ENCODE measurements at regions not wholly inside any gene's neighbourhood (a gene's known extent, or its start where the extent isn't known, plus 50 kb on each side); places are given as distances from the start of the nearest gene placed in this dataset.

DNA sequence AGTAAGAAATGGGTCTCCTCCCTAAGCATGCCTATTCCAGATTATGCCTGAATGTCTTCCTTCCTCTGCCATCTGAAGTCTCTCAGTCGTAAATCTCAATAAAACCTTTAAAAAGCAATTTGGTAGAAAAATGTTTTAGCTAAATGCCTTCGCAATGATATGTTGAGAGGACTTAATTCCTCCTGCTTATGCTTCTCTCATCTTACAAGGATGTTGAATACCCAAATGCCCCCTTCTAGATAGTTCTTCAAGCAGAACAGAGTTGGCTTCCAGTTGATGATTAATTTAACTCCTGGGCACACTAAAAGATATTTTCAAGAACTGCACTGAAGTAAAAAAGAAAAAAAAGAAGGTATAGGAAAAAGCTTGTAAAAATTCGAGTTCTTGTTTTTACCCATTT, 275.0 kb upstream of the SPTLC3 start:
- Mint-ChIP-seq H3K27me3 (ENCODE audit: low read depth) (no peaks in the 10 kb centered on the region), H3K9me3 (peaks cover 15% of the 10 kb centered on the region), H3K36me3 (peaks cover 4% of the 10 kb centered on the region), H3K4me3 (no peak overlapping the region), H3K27ac (no peak overlapping the region), H3K4me1 (peaks cover 12% of the 10 kb centered on the region)
- DNase-seq (ENCODE audit: low spot score): no peak
- POLR2A ChIA-PET: no interaction called here
- no peak for ATAC-seq
- TF ChIP-seq, protein P1, sequence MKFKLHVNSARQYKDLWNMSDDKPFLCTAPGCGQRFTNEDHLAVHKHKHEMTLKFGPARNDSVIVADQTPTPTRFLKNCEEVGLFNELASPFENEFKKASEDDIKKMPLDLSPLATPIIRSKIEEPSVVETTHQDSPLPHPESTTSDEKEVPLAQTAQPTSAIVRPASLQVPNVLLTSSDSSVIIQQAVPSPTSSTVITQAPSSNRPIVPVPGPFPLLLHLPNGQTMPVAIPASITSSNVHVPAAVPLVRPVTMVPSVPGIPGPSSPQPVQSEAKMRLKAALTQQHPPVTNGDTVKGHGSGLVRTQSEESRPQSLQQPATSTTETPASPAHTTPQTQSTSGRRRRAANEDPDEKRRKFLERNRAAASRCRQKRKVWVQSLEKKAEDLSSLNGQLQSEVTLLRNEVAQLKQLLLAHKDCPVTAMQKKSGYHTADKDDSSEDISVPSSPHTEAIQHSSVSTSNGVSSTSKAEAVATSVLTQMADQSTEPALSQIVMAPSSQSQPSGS (CRISPR knock-in tag; IDR thresholded peaks at IDR 0.05; ENCODE audit: borderline replicate concordance, low read depth): no peak
- TF ChIP-seq TEAD4 (CRISPR knock-in tag; IDR thresholded peaks at IDR 0.05): no peak
- TF ChIP-seq, protein P2, sequence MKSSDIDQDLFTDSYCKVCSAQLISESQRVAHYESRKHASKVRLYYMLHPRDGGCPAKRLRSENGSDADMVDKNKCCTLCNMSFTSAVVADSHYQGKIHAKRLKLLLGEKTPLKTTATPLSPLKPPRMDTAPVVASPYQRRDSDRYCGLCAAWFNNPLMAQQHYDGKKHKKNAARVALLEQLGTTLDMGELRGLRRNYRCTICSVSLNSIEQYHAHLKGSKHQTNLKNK (CRISPR knock-in tag; IDR thresholded peaks at IDR 0.05): no peak
- TF ChIP-seq TCF7 (CRISPR knock-in tag; IDR thresholded peaks at IDR 0.05; ENCODE audit: low read depth): no peak
- no peak for TF ChIP-seq SMAD4 (CRISPR knock-in tag; IDR thresholded peaks at IDR 0.05)
- no peak for TF ChIP-seq ZNF263 (CRISPR knock-in tag; IDR thresholded peaks at IDR 0.05; ENCODE audit: low read depth)
- CTCF ChIA-PET: interaction anchor here (0.8 kb wide), 1 partner anchor 37 kb away, joined by 3 read pairs; no protein-coding TSS in a partner anchor

DNA sequence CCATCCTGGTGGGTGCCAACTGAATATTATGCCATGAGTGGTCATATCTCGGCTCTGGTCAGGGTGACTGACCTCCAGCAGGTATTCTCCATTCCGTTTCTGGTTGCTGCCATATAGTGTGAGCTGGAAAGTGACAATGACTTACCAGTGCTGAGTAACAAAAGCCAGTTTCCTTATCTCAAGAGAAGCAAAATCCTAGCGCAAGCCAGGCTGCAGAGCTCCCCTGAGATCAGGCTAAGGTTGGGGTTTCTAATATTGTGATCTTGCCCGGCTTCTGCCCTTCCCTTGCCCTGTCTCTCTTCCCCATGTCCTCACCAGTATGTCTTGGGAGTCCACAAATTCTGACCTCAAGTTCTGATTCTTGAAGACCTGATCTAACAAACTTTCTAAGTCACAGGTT, 271.3 kb upstream of the SPTLC3 start:
- Mint-ChIP-seq H3K27me3 (ENCODE audit: low read depth) (no peaks in the 10 kb centered on the region), H3K27ac (no peak overlapping the region), H3K9me3 (peaks cover 19% of the 10 kb centered on the region), H3K4me3 (no peak overlapping the region), H3K36me3 (peaks cover 4% of the 10 kb centered on the region), H3K4me1 (peaks cover 12% of the 10 kb centered on the region)
- ATAC-seq (no peak), DNase-seq (ENCODE audit: low spot score) (no peak)
- ChIA-PET POLR2A (no interaction called here), CTCF (no interaction called here)
- TF ChIP-seq, protein P3, sequence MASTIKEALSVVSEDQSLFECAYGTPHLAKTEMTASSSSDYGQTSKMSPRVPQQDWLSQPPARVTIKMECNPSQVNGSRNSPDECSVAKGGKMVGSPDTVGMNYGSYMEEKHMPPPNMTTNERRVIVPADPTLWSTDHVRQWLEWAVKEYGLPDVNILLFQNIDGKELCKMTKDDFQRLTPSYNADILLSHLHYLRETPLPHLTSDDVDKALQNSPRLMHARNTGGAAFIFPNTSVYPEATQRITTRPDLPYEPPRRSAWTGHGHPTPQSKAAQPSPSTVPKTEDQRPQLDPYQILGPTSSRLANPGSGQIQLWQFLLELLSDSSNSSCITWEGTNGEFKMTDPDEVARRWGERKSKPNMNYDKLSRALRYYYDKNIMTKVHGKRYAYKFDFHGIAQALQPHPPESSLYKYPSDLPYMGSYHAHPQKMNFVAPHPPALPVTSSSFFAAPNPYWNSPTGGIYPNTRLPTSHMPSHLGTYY (CRISPR knock-in tag; IDR thresholded peaks at IDR 0.05): no peak
- TF ChIP-seq PRRX2 (CRISPR knock-in tag; IDR thresholded peaks at IDR 0.05) (no peak), NR1H2 (CRISPR knock-in tag; IDR thresholded peaks at IDR 0.05) (no peak), ZBTB21 (CRISPR knock-in tag; IDR thresholded peaks at IDR 0.05; ENCODE audit: borderline replicate concordance) (no peak), IRF2 (CRISPR knock-in tag; IDR thresholded peaks at IDR 0.05; ENCODE audit: borderline replicate concordance, low read depth) (no peak), NFATC4 (CRISPR knock-in tag; IDR thresholded peaks at IDR 0.05) (no peak), JUN (CRISPR knock-in tag; IDR thresholded peaks at IDR 0.05) (no peak)
- TF ChIP-seq, protein P4, sequence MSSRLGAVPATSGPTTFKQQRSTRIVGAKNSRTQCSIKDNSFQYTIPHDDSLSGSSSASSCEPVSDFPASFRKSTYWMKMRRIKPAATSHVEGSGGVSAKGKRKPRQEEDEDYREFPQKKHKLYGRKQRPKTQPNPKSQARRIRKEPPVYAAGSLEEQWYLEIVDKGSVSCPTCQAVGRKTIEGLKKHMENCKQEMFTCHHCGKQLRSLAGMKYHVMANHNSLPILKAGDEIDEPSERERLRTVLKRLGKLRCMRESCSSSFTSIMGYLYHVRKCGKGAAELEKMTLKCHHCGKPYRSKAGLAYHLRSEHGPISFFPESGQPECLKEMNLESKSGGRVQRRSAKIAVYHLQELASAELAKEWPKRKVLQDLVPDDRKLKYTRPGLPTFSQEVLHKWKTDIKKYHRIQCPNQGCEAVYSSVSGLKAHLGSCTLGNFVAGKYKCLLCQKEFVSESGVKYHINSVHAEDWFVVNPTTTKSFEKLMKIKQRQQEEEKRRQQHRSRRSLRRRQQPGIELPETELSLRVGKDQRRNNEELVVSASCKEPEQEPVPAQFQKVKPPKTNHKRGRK (CRISPR knock-in tag; IDR thresholded peaks at IDR 0.05; ENCODE audit: borderline replicate concordance): no peak
- TF ChIP-seq, protein P5, sequence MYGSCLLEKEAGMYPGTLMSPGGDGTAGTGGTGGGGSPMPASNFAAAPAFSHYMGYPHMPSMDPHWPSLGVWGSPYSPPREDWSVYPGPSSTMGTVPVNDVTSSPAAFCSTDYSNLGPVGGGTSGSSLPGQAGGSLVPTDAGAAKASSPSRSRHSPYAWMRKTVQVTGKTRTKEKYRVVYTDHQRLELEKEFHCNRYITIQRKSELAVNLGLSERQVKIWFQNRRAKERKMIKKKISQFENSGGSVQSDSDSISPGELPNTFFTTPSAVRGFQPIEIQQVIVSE (CRISPR knock-in tag; IDR thresholded peaks at IDR 0.05; ENCODE audit: borderline replicate concordance): no peak
- TF ChIP-seq, protein P6, sequence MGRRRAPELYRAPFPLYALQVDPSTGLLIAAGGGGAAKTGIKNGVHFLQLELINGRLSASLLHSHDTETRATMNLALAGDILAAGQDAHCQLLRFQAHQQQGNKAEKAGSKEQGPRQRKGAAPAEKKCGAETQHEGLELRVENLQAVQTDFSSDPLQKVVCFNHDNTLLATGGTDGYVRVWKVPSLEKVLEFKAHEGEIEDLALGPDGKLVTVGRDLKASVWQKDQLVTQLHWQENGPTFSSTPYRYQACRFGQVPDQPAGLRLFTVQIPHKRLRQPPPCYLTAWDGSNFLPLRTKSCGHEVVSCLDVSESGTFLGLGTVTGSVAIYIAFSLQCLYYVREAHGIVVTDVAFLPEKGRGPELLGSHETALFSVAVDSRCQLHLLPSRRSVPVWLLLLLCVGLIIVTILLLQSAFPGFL (CRISPR knock-in tag; IDR thresholded peaks at IDR 0.05; ENCODE audit: borderline replicate concordance): no peak
- TF ChIP-seq, protein P1 (CRISPR knock-in tag; IDR thresholded peaks at IDR 0.05; ENCODE audit: borderline replicate concordance, low read depth): no peak
- TF ChIP-seq, protein P7, sequence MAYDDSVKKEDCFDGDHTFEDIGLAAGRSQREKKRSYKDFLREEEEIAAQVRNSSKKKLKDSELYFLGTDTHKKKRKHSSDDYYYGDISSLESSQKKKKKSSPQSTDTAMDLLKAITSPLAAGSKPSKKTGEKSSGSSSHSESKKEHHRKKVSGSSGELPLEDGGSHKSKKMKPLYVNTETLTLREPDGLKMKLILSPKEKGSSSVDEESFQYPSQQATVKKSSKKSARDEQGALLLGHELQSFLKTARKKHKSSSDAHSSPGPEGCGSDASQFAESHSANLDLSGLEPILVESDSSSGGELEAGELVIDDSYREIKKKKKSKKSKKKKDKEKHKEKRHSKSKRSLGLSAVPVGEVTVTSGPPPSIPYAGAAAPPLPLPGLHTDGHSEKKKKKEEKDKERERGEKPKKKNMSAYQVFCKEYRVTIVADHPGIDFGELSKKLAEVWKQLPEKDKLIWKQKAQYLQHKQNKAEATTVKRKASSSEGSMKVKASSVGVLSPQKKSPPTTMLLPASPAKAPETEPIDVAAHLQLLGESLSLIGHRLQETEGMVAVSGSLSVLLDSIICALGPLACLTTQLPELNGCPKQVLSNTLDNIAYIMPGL (CRISPR knock-in tag; IDR thresholded peaks at IDR 0.05): no peak

All from WTC11 (cell line).